ENCODE measurements at regions not wholly inside any gene's neighbourhood (a gene's known extent, or its start where the extent isn't known, plus 50 kb on each side); places are given as distances from the start of the nearest gene placed in this dataset.
"Not testable (repeated sequence)": the region's sequence is repeated elsewhere in the genome, so short reads cannot be mapped to it uniquely, and the experiment has no call there.

GRCh38 chr12:34218193-34219045, 196.1 kb downstream of the ALG10 start:
- H3K36me3 ChIP-seq (replicated peaks in 1 of 2; ENCODE audit: insufficient read depth in 1 of 2, low read depth in 2 of 2), result no peaks in the 10 kb centered on the region
- peak; percentile 67 to 81 (median 78) for DNase-seq
- intact Hi-C loops (cut with DNase I), result no loop called here
- no peak overlapping the region for H3K27ac ChIP-seq
- ATAC-seq, result peak; percentile 87
- H3K4me3 ChIP-seq, result peak overlapping the region in 1 of 2 donors; percentile 19
- H3K4me1 ChIP-seq, result peaks cover 12% of the 10 kb centered on the region
- no peaks in the 10 kb centered on the region for H3K9me3 ChIP-seq
- TF ChIP-seq POLR2A (IDR thresholded peaks at IDR 0.05) (no peak), CTCF (IDR thresholded peaks at IDR 0.05) (peak; percentile 70 to 95 (median 82))
- H3K27me3 ChIP-seq, result no peaks in the 10 kb centered on the region
- 8 to 11% methylated on average over 22 to 39 of the region's 39 CpGs for WGBS, 2 donors

GRCh38 chr12:34219046-34219770, 196.9 kb downstream of the ALG10 start:
- peak; percentile 47 for ATAC-seq
- peaks cover 12% of the 10 kb centered on the region for H3K4me1 ChIP-seq
- no peaks in the 10 kb centered on the region for H3K36me3 ChIP-seq (replicated peaks in 1 of 2; ENCODE audit: insufficient read depth in 1 of 2, low read depth in 2 of 2)
- 34 to 51% methylated on average over 24 to 42 of the region's 42 CpGs for WGBS, 2 donors
- no peaks in the 10 kb centered on the region for H3K9me3 ChIP-seq
- TF ChIP-seq POLR2A (IDR thresholded peaks at IDR 0.05) (no peak), CTCF (IDR thresholded peaks at IDR 0.05) (no peak)
- H3K27me3 ChIP-seq, result no peaks in the 10 kb centered on the region
- no peak overlapping the region for H3K27ac ChIP-seq
- peak in 1 of 4 donors; percentile 15 for DNase-seq
- peak overlapping the region in 1 of 2 donors; percentile 19 for H3K4me3 ChIP-seq
- intact Hi-C loops (cut with DNase I), result no loop called here

- not testable (repeated sequence) for H3K27ac ChIP-seq, ATAC-seq
- 83 to 86% methylated on average over 13 of the region's 13 CpGs for WGBS, 2 donors
Observed at GRCh38 chr12:34220079-34220478, 197.8 kb downstream of the ALG10 start.

GRCh38 chr12:34223640-34224039, 201.3 kb downstream of the ALG10 start:
- H3K27ac ChIP-seq, result no peak overlapping the region
- DNase-seq (no peak), ATAC-seq (no peak)
- H3K9me3 ChIP-seq, result no peaks in the 10 kb centered on the region
- intact Hi-C loops (cut with DNase I), result no loop called here
- peaks cover 6% of the 10 kb centered on the region for H3K4me1 ChIP-seq
- no peaks in the 10 kb centered on the region for H3K36me3 ChIP-seq (replicated peaks in 1 of 2; ENCODE audit: insufficient read depth in 1 of 2, low read depth in 2 of 2)
- 53 to 58% methylated on average over 3 of the region's 3 CpGs for WGBS, 2 donors
- TF ChIP-seq POLR2A (IDR thresholded peaks at IDR 0.05), result no peak
- no peak for TF ChIP-seq CTCF (IDR thresholded peaks at IDR 0.05)
- no peaks in the 10 kb centered on the region for H3K27me3 ChIP-seq
- no peak overlapping the region for H3K4me3 ChIP-seq

More at GRCh38 chr12:34220079-34220478, 197.8 kb downstream of the ALG10 start:
- DNase-seq; H3K4me3 ChIP-seq; intact Hi-C loops (cut with DNase I); H3K27me3 ChIP-seq; H3K9me3 ChIP-seq; H3K36me3 ChIP-seq (replicated peaks in 1 of 2; ENCODE audit: insufficient read depth in 1 of 2, low read depth in 2 of 2): not testable (repeated sequence)
- peaks cover 12% of the 10 kb centered on the region for H3K4me1 ChIP-seq

GRCh38 chr12:34226044-34226443, 203.7 kb downstream of the ALG10 start:
- intact Hi-C loops (cut with DNase I); H3K27me3 ChIP-seq; H3K27ac ChIP-seq; H3K4me3 ChIP-seq; DNase-seq; H3K36me3 ChIP-seq (replicated peaks in 1 of 2; ENCODE audit: insufficient read depth in 1 of 2, low read depth in 2 of 2); ATAC-seq; H3K4me1 ChIP-seq; H3K9me3 ChIP-seq: not testable (repeated sequence)

GRCh38 chr12:34228046-34228445, 205.8 kb downstream of the ALG10 start:
- H3K4me3 ChIP-seq; DNase-seq; H3K27ac ChIP-seq; H3K36me3 ChIP-seq (replicated peaks in 1 of 2; ENCODE audit: insufficient read depth in 1 of 2, low read depth in 2 of 2); H3K9me3 ChIP-seq; H3K4me1 ChIP-seq; ATAC-seq; intact Hi-C loops (cut with DNase I); H3K27me3 ChIP-seq: not testable (repeated sequence)
- WGBS, 2 donors, result 37 to 38% methylated on average over 2 to 3 of the region's 3 CpGs

GRCh38 chr12:34229033-34229432, 206.7 kb downstream of the ALG10 start:
- 53 to 69% methylated on average over 2 of the region's 2 CpGs for WGBS, 2 donors
- H3K27me3 ChIP-seq; ATAC-seq; H3K4me1 ChIP-seq; H3K36me3 ChIP-seq (replicated peaks in 1 of 2; ENCODE audit: insufficient read depth in 1 of 2, low read depth in 2 of 2); DNase-seq; H3K9me3 ChIP-seq; H3K27ac ChIP-seq; intact Hi-C loops (cut with DNase I); H3K4me3 ChIP-seq: not testable (repeated sequence)

Measured in body of pancreas (tissue), 4 donors.